H4 (cell line): ENCODE measurements at regions not wholly inside any gene's neighbourhood (a gene's known extent, or its start where the extent isn't known, plus 50 kb on each side); places are given as distances from the start of the nearest gene placed in this dataset.

ENCODE experiments used
- DNase-seq: peaks from one replicate; pipeline ENCODE4 v3.0.0-alpha.2; 2015; ENCODE audit warnings: low spot score

- DNase-seq: no peak
Measured at GRCh38 chr13:27367570-27367969, 56.8 kb upstream of the GTF3A start.

DNA sequence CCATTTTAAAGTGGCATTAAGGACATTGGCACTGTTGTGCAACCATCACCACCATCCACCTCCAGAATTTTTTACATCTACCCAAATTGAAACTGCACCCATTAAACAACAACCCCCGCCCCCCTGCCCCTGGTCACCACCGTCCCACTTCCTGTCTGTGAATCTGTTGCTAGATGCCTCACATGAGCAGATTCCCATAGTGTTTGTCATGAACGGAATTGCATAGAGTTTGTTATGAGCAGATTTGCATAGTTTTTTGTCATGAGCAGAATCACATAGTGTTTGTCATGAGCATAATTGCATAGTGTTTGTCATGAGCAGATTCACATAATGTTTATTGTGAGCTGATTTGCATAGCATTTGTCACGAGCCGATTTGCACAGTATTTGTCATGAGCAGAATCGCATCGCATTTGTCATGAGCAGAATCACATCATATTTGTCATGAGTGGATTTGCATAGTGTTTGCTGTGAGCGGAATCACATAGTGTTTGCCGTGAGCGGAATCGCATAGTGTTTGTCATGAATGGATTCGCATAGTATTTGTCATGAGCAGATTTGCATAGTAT is 54.0 kb upstream of the GTF3A start:
- DNase-seq: no peak

- no peak for DNase-seq
Measured at GRCh38 chr13:27371932-27372331, 52.5 kb upstream of the GTF3A start.

- no peak for DNase-seq
Measured at GRCh38 chr13:27372896-27373295, 51.5 kb upstream of the GTF3A start.

DNA sequence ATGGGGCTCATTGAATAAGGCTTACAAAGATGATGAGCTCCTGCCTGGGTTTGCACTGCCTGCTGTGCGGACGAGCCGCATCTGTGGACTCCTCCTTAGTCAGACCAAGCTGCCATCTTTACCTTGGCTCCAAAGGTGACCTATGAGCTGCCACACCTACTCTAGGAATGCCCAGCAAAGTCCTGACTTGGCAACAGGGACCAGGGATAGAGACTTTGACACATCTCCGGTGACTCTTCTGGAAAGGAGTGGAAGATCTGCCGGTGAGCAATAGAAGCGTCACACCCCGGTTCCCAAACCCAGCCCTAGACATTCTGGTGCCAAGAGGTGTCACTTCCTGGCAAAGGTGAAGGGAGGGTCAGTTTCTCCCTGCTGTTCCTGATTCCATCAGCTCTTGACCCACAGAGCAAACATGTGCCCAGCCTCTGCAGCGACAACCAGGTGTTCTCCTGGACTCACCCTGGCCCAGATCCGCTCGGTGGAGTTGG is 50.2 kb upstream of the GTF3A start:
- DNase-seq: no peak
